ENCODE measurements at regions not wholly inside any gene's neighbourhood (a gene's known extent, or its start where the extent isn't known, plus 50 kb on each side); places are given as distances from the start of the nearest gene placed in this dataset.

- Histone ChIP-seq H3K4me1 (ENCODE audit: control insufficient read depth, insufficient read depth, low read length) (no peaks in the 10 kb centered on the region), H3K4me3 (ENCODE audit: low read length) (no peak overlapping the region), H3K27me3 (ENCODE audit: control insufficient read depth, insufficient read depth) (peaks cover 3% of the 10 kb centered on the region), H3K27ac (ENCODE audit: low read length) (no peak overlapping the region), H3K9me3 (ENCODE audit: control insufficient read depth, low read length) (no peaks in the 10 kb centered on the region)
- DNase-seq (no peak), ATAC-seq (no peak)
- intact Hi-C loops (cut with DNase I) = no loop called here
- WGBS = 85% methylated on average over 22 of the region's 22 CpGs
Observed at GRCh38 chr10:128747582-128748346, 621.5 kb upstream of the MKI67 start.

GRCh38 chr10:128751284-128751683 lies 625.1 kb upstream of the MKI67 start:
- peak in 1 of 3 donors; percentile 77 for DNase-seq
- peaks cover 3% of the 10 kb centered on the region for H3K27me3 ChIP-seq (ENCODE audit: control insufficient read depth, insufficient read depth)
- WGBS = 74% methylated on average over 7 of the region's 7 CpGs
- intact Hi-C loops (cut with DNase I) = no loop called here
- ATAC-seq = no peak
- no peak overlapping the region for H3K27ac ChIP-seq (ENCODE audit: low read length)
- H3K9me3 ChIP-seq (ENCODE audit: control insufficient read depth, low read length) = no peaks in the 10 kb centered on the region
- H3K4me1 ChIP-seq (ENCODE audit: control insufficient read depth, insufficient read depth, low read length) = no peaks in the 10 kb centered on the region
- H3K4me3 ChIP-seq (ENCODE audit: low read length) = no peak overlapping the region

- Histone ChIP-seq H3K9me3 (ENCODE audit: control insufficient read depth, low read length) (no peaks in the 10 kb centered on the region), H3K27me3 (ENCODE audit: control insufficient read depth, insufficient read depth) (peaks cover 3% of the 10 kb centered on the region), H3K4me1 (ENCODE audit: control insufficient read depth, insufficient read depth, low read length) (no peaks in the 10 kb centered on the region), H3K4me3 (ENCODE audit: low read length) (no peak overlapping the region), H3K27ac (ENCODE audit: low read length) (no peak overlapping the region)
- WGBS = 95% methylated on average over 3 of the region's 3 CpGs
- ATAC-seq (no peak), DNase-seq (no peak)
- intact Hi-C loops (cut with DNase I) = no loop called here
Observed at GRCh38 chr10:128751851-128752250, 625.6 kb upstream of the MKI67 start.

DNA sequence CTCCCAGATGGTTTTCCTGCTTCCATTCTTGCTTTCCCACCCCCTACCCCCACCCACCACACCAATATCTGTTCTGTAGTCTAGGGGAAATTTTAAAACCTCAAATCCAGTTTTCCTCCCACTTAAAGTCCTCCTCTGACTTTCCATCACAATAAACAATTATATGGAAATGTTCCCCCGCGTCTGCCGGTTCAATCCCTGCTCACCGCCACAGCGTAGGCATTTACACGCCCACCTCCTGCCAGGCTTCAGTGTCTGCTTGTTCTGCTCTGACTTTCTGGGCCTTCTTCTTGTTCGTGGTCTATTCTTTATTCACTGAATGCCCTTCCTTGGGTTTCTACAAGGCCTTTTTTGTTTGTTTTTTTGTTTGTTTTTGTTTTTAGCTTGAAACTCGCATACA lies 633.0 kb upstream of the MKI67 start:
- H3K9me3 ChIP-seq (ENCODE audit: control insufficient read depth, low read length) = no peaks in the 10 kb centered on the region
- no peak overlapping the region for H3K4me3 ChIP-seq (ENCODE audit: low read length)
- no peak for ATAC-seq
- DNase-seq = no peak
- H3K27ac ChIP-seq (ENCODE audit: low read length) = no peak overlapping the region
- H3K4me1 ChIP-seq (ENCODE audit: control insufficient read depth, insufficient read depth, low read length) = no peaks in the 10 kb centered on the region
- WGBS = 88% methylated on average over 8 of the region's 8 CpGs
- H3K27me3 ChIP-seq (ENCODE audit: control insufficient read depth, insufficient read depth) = no peaks in the 10 kb centered on the region
- intact Hi-C loops (cut with DNase I) = no loop called here

- intact Hi-C loops (cut with DNase I) = no loop called here
- Histone ChIP-seq H3K27me3 (ENCODE audit: control insufficient read depth, insufficient read depth) (no peaks in the 10 kb centered on the region), H3K4me1 (ENCODE audit: control insufficient read depth, insufficient read depth, low read length) (no peaks in the 10 kb centered on the region), H3K4me3 (ENCODE audit: low read length) (no peak overlapping the region), H3K27ac (ENCODE audit: low read length) (no peak overlapping the region), H3K9me3 (ENCODE audit: control insufficient read depth, low read length) (no peaks in the 10 kb centered on the region)
- ATAC-seq (no peak), DNase-seq (no peak)
- 81% methylated on average over 4 of the region's 4 CpGs for WGBS
Observed at GRCh38 chr10:128763588-128763987, 637.4 kb upstream of the MKI67 start.

- Histone ChIP-seq H3K27me3 (ENCODE audit: control insufficient read depth, insufficient read depth) (no peaks in the 10 kb centered on the region), H3K4me3 (ENCODE audit: low read length) (no peak overlapping the region), H3K4me1 (ENCODE audit: control insufficient read depth, insufficient read depth, low read length) (no peaks in the 10 kb centered on the region), H3K27ac (ENCODE audit: low read length) (no peak overlapping the region), H3K9me3 (ENCODE audit: control insufficient read depth, low read length) (no peaks in the 10 kb centered on the region)
- 93% methylated on average over 11 of the region's 11 CpGs for WGBS
- no peak for DNase-seq
- intact Hi-C loops (cut with DNase I) = no loop called here
- ATAC-seq = no peak
Observed at GRCh38 chr10:128764190-128764589, 638.0 kb upstream of the MKI67 start.

DNA sequence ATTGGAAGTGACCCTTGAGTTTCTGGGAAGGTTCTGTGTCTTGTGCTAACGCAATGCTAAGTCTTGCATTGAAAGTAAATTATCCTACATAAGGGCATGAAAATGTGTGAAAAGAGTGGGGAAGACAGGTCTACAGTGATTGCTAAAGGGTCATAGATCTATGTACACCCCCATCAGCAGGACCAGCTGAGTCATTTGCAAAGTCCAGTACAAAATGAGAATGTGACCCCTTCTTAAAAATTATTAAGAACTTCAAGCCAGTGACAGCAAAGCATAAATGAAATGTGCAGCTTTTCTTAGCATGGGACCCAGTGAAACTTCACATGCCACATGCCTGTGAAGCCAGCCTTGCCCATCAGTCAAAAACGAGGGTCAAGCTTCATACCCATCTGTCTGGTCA lies 640.7 kb upstream of the MKI67 start:
- H3K27ac ChIP-seq (ENCODE audit: low read length) = no peak overlapping the region
- WGBS = 80% methylated on average over 2 of the region's 2 CpGs
- intact Hi-C loops (cut with DNase I) = no loop called here
- no peaks in the 10 kb centered on the region for H3K27me3 ChIP-seq (ENCODE audit: control insufficient read depth, insufficient read depth)
- no peak for ATAC-seq
- no peaks in the 10 kb centered on the region for H3K4me1 ChIP-seq (ENCODE audit: control insufficient read depth, insufficient read depth, low read length)
- no peaks in the 10 kb centered on the region for H3K9me3 ChIP-seq (ENCODE audit: control insufficient read depth, low read length)
- DNase-seq = no peak
- no peak overlapping the region for H3K4me3 ChIP-seq (ENCODE audit: low read length)

DNA sequence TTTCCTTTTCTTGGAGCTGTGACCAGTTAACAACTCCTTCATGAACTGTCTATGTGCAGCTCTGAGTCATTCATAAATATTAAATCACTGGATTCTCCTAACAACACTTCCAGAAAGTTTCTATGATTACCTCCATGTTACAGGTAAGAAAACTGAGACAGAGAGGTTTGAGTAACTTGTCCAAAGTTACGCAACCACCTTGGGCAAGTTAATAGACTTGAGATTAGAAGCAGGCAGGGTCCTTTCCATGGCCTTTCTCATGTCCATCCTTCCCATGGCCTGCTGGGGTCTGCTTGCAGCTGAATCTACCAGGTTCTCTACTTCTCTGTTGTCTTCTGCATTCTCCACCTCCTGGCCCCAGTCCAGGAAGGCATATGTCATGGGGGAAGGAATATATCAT lies 648.8 kb upstream of the MKI67 start:
- no peak for ATAC-seq
- 96% methylated on average over 1 of the region's 1 CpG for whole genome bisulfite sequencing
- DNase-seq = no peak
- no peak overlapping the region for H3K27ac ChIP-seq (ENCODE audit: low read length)
- no peak overlapping the region for H3K4me3 ChIP-seq (ENCODE audit: low read length)
- H3K4me1 ChIP-seq (ENCODE audit: control insufficient read depth, insufficient read depth, low read length) = no peaks in the 10 kb centered on the region
- intact Hi-C loops (cut with DNase I) = no loop called here
- H3K9me3 ChIP-seq (ENCODE audit: control insufficient read depth, low read length) = no peaks in the 10 kb centered on the region
- H3K27me3 ChIP-seq (ENCODE audit: control insufficient read depth, insufficient read depth) = no peaks in the 10 kb centered on the region

GRCh38 chr10:128775743-128776142 lies 649.5 kb upstream of the MKI67 start:
- no peaks in the 10 kb centered on the region for H3K9me3 ChIP-seq (ENCODE audit: control insufficient read depth, low read length)
- H3K4me1 ChIP-seq (ENCODE audit: control insufficient read depth, insufficient read depth, low read length) = no peaks in the 10 kb centered on the region
- no peaks in the 10 kb centered on the region for H3K27me3 ChIP-seq (ENCODE audit: control insufficient read depth, insufficient read depth)
- intact Hi-C loops (cut with DNase I) = no loop called here
- no peak for DNase-seq
- ATAC-seq = no peak
- no peak overlapping the region for H3K27ac ChIP-seq (ENCODE audit: low read length)
- 83% methylated on average over 10 of the region's 10 CpGs for WGBS
- H3K4me3 ChIP-seq (ENCODE audit: low read length) = no peak overlapping the region

GRCh38 chr10:128776673-128777252 lies 650.5 kb upstream of the MKI67 start:
- intact Hi-C loops (cut with DNase I) = no loop called here
- no peak overlapping the region for H3K27ac ChIP-seq (ENCODE audit: low read length)
- H3K27me3 ChIP-seq (ENCODE audit: control insufficient read depth, insufficient read depth) = no peaks in the 10 kb centered on the region
- H3K4me3 ChIP-seq (ENCODE audit: low read length) = no peak overlapping the region
- 49% methylated on average over 9 of the region's 9 CpGs for WGBS
- no peaks in the 10 kb centered on the region for H3K9me3 ChIP-seq (ENCODE audit: control insufficient read depth, low read length)
- DNase-seq (no peak), ATAC-seq (no peak)
- H3K4me1 ChIP-seq (ENCODE audit: control insufficient read depth, insufficient read depth, low read length) = no peaks in the 10 kb centered on the region

- H3K4me1 ChIP-seq (ENCODE audit: control insufficient read depth, insufficient read depth, low read length) = no peaks in the 10 kb centered on the region
- no peak for DNase-seq
- no peak overlapping the region for H3K27ac ChIP-seq (ENCODE audit: low read length)
- ATAC-seq = no peak
- intact Hi-C loops (cut with DNase I) = no loop called here
- no peaks in the 10 kb centered on the region for H3K9me3 ChIP-seq (ENCODE audit: control insufficient read depth, low read length)
- H3K27me3 ChIP-seq (ENCODE audit: control insufficient read depth, insufficient read depth) = no peaks in the 10 kb centered on the region
- no peak overlapping the region for H3K4me3 ChIP-seq (ENCODE audit: low read length)
- 72% methylated on average over 2 of the region's 2 CpGs for WGBS
Observed at GRCh38 chr10:128777342-128777741, 651.1 kb upstream of the MKI67 start.
